IPS-20b (cell line): ENCODE measurements at regions not wholly inside any gene's neighbourhood (a gene's known extent, or its start where the extent isn't known, plus 50 kb on each side); places are given as distances from the start of the nearest gene placed in this dataset.

Experiments used
- H3K27ac ChIP-seq: one replicate; pipeline ENCODE4 v1.5.1; 2013; ENCODE audit warnings: low read length
- H3K27me3 ChIP-seq: 2 replicates; pipeline ENCODE4 v1.6.1; 2013; ENCODE audit warnings: mild to moderate bottlenecking, low read length, inconsistent platforms; ENCODE audit not compliant: insufficient read depth
- H3K36me3 ChIP-seq: 2 replicates; pipeline ENCODE4 v1.6.1; 2013; ENCODE audit warnings: low read depth, mild to moderate bottlenecking, inconsistent platforms, low read length, moderate library complexity; ENCODE audit not compliant: insufficient read depth
- H3K4me1 ChIP-seq: 2 replicates; pipeline ENCODE4 v1.6.1; 2013; ENCODE audit warnings: mild to moderate bottlenecking, control low read depth, inconsistent platforms, low read length, moderate library complexity; ENCODE audit not compliant: insufficient read depth
- H3K4me3 ChIP-seq: 2 replicates; pipeline ENCODE4 v1.5.1; 2013; ENCODE audit warnings: mild to moderate bottlenecking, low read length, inconsistent platforms
- H3K9ac ChIP-seq: 2 replicates; pipeline ENCODE4 v1.6.1; 2013; ENCODE audit warnings: low read depth, mild to moderate bottlenecking, inconsistent platforms, low read length, moderate library complexity
- H3K9me3 ChIP-seq: 2 replicates; pipeline ENCODE4 v1.6.1; 2013; ENCODE audit warnings: mild to moderate bottlenecking, low read depth, low read length, inconsistent platforms; ENCODE audit not compliant: insufficient read depth

DNA sequence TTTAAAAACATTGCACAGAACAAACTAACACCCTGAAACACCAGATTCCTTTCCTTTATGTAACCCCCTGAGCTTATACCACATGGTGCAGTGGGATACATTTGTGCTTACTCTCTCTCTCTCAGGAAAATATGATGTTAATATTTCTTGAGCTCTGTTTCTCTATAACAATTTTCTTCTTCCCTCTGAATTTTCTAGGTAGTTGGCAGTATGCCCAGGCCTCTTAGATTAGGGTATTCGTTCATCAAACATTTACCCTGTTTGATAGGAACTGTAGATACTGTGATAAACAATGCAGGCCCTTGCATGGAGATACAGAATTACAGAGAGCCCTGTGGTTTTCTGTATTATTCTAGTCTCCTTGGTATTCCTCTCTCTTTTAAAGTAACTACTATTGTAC lies 567.8 kb downstream of the IPMK start:
- H3K27ac ChIP-seq: no peak overlapping the region
- H3K4me3 ChIP-seq: no peak overlapping the region
- H3K4me1 ChIP-seq: no peaks in the 10 kb centered on the region; the same call in 1 of the 2 replicates
- H3K9me3 ChIP-seq: no peaks in the 10 kb centered on the region
- H3K27me3 ChIP-seq: no peaks in the 10 kb centered on the region
- no peaks in the 10 kb centered on the region for H3K36me3 ChIP-seq
- no peak overlapping the region for H3K9ac ChIP-seq

- no peaks in the 10 kb centered on the region for H3K36me3 ChIP-seq
- no peaks in the 10 kb centered on the region for H3K4me1 ChIP-seq
- no peaks in the 10 kb centered on the region for H3K27me3 ChIP-seq
- no peaks in the 10 kb centered on the region for H3K9me3 ChIP-seq
- no peak overlapping the region for H3K4me3 ChIP-seq
- no peak overlapping the region for H3K9ac ChIP-seq
- H3K27ac ChIP-seq: no peak overlapping the region
Measured at GRCh38 chr10:57696641-57697040, 571.1 kb downstream of the IPMK start.

GRCh38 chr10:57694956-57695608 lies 572.6 kb downstream of the IPMK start:
- Histone ChIP-seq H3K9ac (no peak overlapping the region), H3K4me3 (no peak overlapping the region), H3K4me1 (no peaks in the 10 kb centered on the region), H3K36me3 (no peaks in the 10 kb centered on the region), H3K27me3 (no peaks in the 10 kb centered on the region), H3K9me3 (no peaks in the 10 kb centered on the region), H3K27ac (no peak overlapping the region)

GRCh38 chr10:57692255-57692980 lies 575.3 kb downstream of the IPMK start:
- Histone ChIP-seq H3K27ac (no peak overlapping the region), H3K36me3 (no peaks in the 10 kb centered on the region), H3K9ac (no peak overlapping the region), H3K4me3 (no peak overlapping the region), H3K27me3 (no peaks in the 10 kb centered on the region), H3K4me1 (no peaks in the 10 kb centered on the region), H3K9me3 (no peaks in the 10 kb centered on the region)

GRCh38 chr10:57689596-57690297 lies 577.9 kb downstream of the IPMK start:
- Histone ChIP-seq H3K36me3 (no peaks in the 10 kb centered on the region), H3K9me3 (no peaks in the 10 kb centered on the region), H3K4me3 (no peak overlapping the region), H3K4me1 (no peaks in the 10 kb centered on the region), H3K27ac (no peak overlapping the region), H3K27me3 (no peaks in the 10 kb centered on the region), H3K9ac (no peak overlapping the region)

- H3K36me3 ChIP-seq: no peaks in the 10 kb centered on the region
- H3K27me3 ChIP-seq: no peaks in the 10 kb centered on the region
- no peaks in the 10 kb centered on the region for H3K9me3 ChIP-seq
- no peak overlapping the region for H3K27ac ChIP-seq
- H3K9ac ChIP-seq: no peak overlapping the region
- H3K4me1 ChIP-seq: no peaks in the 10 kb centered on the region
- H3K4me3 ChIP-seq: no peak overlapping the region
Measured at GRCh38 chr10:57679916-57680315, 587.8 kb downstream of the IPMK start.

GRCh38 chr10:57675125-57675524 lies 592.6 kb downstream of the IPMK start:
- no peak overlapping the region for H3K27ac ChIP-seq
- no peak overlapping the region for H3K9ac ChIP-seq
- H3K9me3 ChIP-seq: no peaks in the 10 kb centered on the region
- no peaks in the 10 kb centered on the region for H3K27me3 ChIP-seq
- no peak overlapping the region for H3K4me3 ChIP-seq
- no peaks in the 10 kb centered on the region for H3K4me1 ChIP-seq
- no peaks in the 10 kb centered on the region for H3K36me3 ChIP-seq

GRCh38 chr10:57673446-57673960 lies 594.2 kb downstream of the IPMK start:
- Histone ChIP-seq H3K27me3 (no peaks in the 10 kb centered on the region), H3K27ac (no peak overlapping the region), H3K9me3 (no peaks in the 10 kb centered on the region), H3K9ac (no peak overlapping the region), H3K36me3 (no peaks in the 10 kb centered on the region), H3K4me1 (no peaks in the 10 kb centered on the region), H3K4me3 (no peak overlapping the region)

GRCh38 chr10:57664815-57665214 lies 602.9 kb downstream of the IPMK start:
- H3K27me3 ChIP-seq: no peaks in the 10 kb centered on the region
- H3K9ac ChIP-seq: no peak overlapping the region
- no peak overlapping the region for H3K4me3 ChIP-seq
- no peaks in the 10 kb centered on the region for H3K36me3 ChIP-seq
- H3K27ac ChIP-seq: no peak overlapping the region
- H3K9me3 ChIP-seq: no peaks in the 10 kb centered on the region
- H3K4me1 ChIP-seq: no peaks in the 10 kb centered on the region

GRCh38 chr10:57663401-57663800 lies 604.3 kb downstream of the IPMK start:
- H3K27ac ChIP-seq: no peak overlapping the region
- no peaks in the 10 kb centered on the region for H3K4me1 ChIP-seq
- no peaks in the 10 kb centered on the region for H3K9me3 ChIP-seq
- no peaks in the 10 kb centered on the region for H3K27me3 ChIP-seq
- H3K36me3 ChIP-seq: no peaks in the 10 kb centered on the region
- no peak overlapping the region for H3K4me3 ChIP-seq
- no peak overlapping the region for H3K9ac ChIP-seq

DNA sequence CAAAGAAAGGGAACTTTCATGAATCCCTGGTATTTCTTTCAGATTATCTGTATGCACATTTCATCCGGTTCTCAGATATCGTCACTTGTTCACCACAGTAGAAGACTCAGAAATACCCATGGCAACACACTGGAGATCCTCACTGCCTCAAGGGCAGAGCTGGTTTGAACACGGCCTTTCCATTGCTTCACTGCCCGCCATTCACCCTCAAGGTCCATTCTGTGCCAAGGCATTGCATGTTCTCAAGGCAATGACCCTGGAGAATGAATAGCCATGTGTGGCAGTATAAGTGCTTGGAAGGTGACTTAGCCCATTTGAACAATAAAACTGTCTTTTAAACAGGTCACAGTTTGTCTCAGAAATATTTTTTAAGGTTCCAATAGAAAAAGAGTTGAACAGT lies 606.5 kb downstream of the IPMK start:
- no peaks in the 10 kb centered on the region for H3K36me3 ChIP-seq
- H3K27ac ChIP-seq: no peak overlapping the region
- H3K27me3 ChIP-seq: no peaks in the 10 kb centered on the region
- H3K4me3 ChIP-seq: no peak overlapping the region
- H3K9ac ChIP-seq: no peak overlapping the region
- no peaks in the 10 kb centered on the region for H3K9me3 ChIP-seq
- no peaks in the 10 kb centered on the region for H3K4me1 ChIP-seq
